Mucosa of descending colon (tissue), 3 donors: ENCODE measurements at regions not wholly inside any gene's neighbourhood (a gene's known extent, or its start where the extent isn't known, plus 50 kb on each side); places are given as distances from the start of the nearest gene placed in this dataset.

Experiments
- ATAC-seq: fragments of 200-7000 bp; cut with Tn5 transposase; one replicate; pipeline ENCODE4 v1.9.1; 2020; ENCODE audit warnings: mild to moderate bottlenecking, moderate library complexity
- DNase-seq, 3 donors: peaks; one replicate each; pipeline ENCODE4 v3.0.0-alpha.2; 2020
- H3K36me3 ChIP-seq: fragments of 200-600 bp; one replicate; pipeline ENCODE4 v1.8.0; 2021; ENCODE audit warnings: low read depth, mild to moderate bottlenecking
- H3K4me1 ChIP-seq: fragments of 200-600 bp; one replicate; pipeline ENCODE4 v1.8.0; 2021; ENCODE audit warnings: low read depth, mild to moderate bottlenecking
- H3K4me3 ChIP-seq: fragments of 200-600 bp; one replicate; pipeline ENCODE4 v1.8.0; 2021; ENCODE audit warnings: mild to moderate bottlenecking
- H3K9me3 ChIP-seq: fragments of 200-600 bp; one replicate; pipeline ENCODE4 v1.8.0; 2021; ENCODE audit warnings: mild to moderate bottlenecking
- intact Hi-C, 2 donors: fragments of 100-400 bp; cut with DNase I in 1 of 2; cut with micrococcal nuclease in 1 of 2; formaldehyde crosslinking; loops; one replicate each; pipeline versions ENCODE4 v1.11.0 to v1.11.1; 2022; cut with DNase I, micrococcal nuclease
- TF ChIP-seq, protein P1 (sequence below): fragments of 200-600 bp; IDR thresholded peaks from one replicate; pipeline ENCODE4 v1.8.0; 2022; ENCODE audit warnings: antibody characterized with exemption, mild to moderate bottlenecking
- donor health status: DM: no; HTN: no; CAD: no; lungs with moderate emphysema.
- donor health status: DM: no; HTN: no; CAD: no.
- donor health status: DM: no; HTN: yes; CAD: no.

DNA sequence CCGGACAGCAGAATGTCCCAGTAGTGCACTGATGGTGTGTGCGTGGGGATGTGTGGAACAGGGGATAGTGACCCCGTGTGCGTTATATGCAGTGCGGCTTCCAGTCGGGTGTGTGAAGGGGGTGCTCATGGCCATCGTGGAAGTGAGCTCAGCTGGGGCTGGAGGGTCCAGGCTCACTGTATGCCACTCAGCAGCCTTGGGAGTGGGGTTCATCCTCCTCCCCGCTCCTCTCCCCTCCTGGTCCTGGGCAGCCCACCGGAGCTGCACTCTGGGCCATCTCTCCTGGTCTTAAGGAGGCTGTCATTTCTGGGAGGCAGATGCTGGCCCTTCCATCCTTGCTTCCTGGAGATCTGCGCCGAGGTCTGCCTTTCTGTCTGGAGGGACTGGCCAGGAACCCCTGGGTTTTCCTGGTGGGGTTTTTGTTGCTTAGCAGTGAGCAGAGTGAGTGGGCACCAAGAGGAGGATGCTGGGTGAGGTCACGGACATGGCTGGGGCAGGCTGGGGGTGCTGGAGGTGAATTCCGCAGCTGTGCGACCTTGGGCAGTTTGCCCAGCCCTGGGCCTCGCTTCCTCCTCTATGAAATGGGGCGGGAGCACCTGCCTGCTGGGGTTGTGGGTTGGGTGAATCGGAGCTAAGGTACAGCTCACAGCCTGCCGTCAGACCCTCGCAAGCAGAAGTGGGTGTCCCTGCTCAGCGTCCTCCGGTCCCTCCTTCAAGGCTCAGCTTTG lies 164.1 kb downstream of the SEC14L1 start:
- peaks cover 24% of the 10 kb centered on the region for H3K4me1 ChIP-seq
- H3K4me3 ChIP-seq, result no peak overlapping the region
- no peaks in the 10 kb centered on the region for H3K9me3 ChIP-seq
- peak; percentile 71 to 86 (median 85) for DNase-seq
- TF ChIP-seq, protein P1, sequence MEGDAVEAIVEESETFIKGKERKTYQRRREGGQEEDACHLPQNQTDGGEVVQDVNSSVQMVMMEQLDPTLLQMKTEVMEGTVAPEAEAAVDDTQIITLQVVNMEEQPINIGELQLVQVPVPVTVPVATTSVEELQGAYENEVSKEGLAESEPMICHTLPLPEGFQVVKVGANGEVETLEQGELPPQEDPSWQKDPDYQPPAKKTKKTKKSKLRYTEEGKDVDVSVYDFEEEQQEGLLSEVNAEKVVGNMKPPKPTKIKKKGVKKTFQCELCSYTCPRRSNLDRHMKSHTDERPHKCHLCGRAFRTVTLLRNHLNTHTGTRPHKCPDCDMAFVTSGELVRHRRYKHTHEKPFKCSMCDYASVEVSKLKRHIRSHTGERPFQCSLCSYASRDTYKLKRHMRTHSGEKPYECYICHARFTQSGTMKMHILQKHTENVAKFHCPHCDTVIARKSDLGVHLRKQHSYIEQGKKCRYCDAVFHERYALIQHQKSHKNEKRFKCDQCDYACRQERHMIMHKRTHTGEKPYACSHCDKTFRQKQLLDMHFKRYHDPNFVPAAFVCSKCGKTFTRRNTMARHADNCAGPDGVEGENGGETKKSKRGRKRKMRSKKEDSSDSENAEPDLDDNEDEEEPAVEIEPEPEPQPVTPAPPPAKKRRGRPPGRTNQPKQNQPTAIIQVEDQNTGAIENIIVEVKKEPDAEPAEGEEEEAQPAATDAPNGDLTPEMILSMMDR, result no peak
- peak; percentile 75 for ATAC-seq
- intact Hi-C loops, result no loop called here
- H3K36me3 ChIP-seq, result no peaks in the 10 kb centered on the region

DNA sequence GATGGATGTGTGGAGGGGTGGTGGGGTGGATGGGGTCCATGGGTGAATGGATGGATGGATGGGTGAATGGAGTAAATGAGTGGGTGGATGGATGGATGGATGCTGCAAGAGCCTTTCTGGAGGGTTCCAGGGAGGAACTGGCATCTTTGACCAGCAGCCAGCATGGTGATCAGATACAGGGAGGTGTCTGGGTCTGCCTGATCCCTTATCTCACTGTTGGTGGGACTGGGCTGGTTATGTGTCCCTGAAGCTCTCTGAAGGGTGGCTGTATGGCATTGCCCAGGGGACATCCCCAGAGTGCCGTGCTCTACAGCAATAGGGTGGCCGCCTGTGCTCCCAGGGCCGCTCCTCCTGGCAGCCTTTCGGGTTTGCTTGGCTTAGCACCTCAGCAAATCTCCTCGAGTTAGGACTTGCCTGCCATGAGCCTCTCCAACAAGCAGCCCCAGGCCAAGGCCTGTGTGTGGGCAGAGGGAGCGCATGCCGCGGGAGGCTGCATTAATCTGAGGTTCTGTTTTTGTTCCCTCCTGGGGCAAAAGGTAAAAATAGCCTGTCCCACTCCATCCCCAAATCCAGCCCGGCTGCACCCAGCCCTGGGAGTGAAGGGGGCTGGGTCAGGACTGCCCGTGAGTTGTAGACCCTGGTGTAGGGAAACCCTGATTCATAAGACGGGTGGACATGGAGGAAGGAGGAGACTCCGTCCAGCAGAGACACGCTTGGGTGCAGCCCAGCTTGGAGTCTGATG lies 165.4 kb downstream of the SEC14L1 start:
- no peak overlapping the region for H3K4me3 ChIP-seq
- ATAC-seq, result no peak
- H3K36me3 ChIP-seq, result no peaks in the 10 kb centered on the region
- TF ChIP-seq, protein P1, result no peak
- intact Hi-C loops, result no loop called here
- H3K9me3 ChIP-seq, result no peaks in the 10 kb centered on the region
- peaks cover 28% of the 10 kb centered on the region for H3K4me1 ChIP-seq
- DNase-seq, result no peak

DNA sequence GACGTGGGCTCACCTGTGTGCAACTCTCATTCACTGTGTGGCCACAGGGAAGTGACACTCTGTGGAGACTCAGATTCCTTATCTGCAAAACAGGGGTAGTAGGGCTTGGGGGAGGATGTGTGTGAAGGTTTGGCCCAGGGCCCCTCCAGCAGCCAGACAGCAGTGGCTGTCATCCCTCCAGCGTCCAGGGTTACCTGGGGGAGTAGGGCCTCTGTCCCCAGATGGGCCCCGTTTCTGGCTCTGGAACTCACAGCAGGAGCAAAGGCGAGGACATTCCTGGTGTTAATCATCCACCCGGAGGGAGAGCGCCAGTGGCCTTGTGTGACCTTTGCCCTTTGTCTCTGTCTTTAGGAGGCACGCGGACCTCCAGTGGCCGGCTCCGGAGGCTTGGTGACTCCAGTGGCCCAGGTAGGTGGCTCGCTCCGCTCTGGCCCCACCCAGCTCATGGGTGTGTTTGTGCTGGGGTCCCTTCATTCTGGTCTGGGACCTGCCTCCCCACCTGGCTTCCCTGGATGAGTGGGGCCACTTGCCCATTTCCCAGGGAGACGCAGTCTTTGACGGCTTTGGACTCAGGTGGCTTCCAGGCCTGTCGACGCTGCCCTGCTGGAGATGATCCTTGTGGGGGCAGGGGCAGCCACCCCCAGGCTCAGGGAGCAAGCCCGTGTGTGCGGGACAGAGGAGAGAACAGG lies 166.2 kb downstream of the SEC14L1 start:
- DNase-seq (peak; percentile 43 to 69 (median 68)), ATAC-seq (peak; percentile 50)
- intact Hi-C loops, result no loop called here
- Histone ChIP-seq H3K9me3 (no peaks in the 10 kb centered on the region), H3K4me1 (peaks cover 35% of the 10 kb centered on the region), H3K36me3 (no peaks in the 10 kb centered on the region), H3K4me3 (no peak overlapping the region)
- TF ChIP-seq, protein P1, result no peak

DNA sequence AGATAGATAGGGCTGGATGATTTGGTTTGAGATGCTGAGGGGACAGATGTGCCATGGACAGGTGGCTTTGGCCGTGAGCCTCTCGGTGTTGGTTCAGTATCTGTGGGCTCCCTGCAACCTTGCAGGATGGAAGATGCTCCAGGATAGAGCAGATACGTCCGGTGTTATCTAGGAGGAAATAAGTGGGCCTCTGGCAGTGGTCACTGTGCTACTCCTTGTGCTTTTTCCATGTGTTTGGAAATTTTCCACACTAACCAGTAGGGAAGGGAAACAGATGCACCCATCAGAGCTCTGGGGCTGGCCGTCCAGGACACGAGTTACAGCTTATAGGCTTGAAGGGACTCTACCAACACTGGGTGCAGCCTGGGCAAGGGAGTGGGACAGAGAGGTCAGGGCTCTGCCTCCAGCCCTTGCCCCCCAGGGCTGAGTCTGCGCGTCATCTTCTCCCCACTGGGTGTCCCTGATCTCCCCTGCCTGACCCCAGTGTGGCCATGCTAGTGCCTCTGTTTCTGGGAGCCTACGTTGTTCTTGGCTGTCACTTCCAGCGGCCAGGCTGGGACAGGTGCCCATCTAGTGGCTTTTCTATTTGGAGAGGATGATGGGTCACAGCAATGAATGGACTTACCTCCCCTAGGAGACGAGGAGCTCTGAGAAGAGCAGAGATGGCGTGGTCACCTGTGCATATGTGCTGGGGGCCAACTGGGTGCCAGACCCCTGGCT lies 166.9 kb downstream of the SEC14L1 start:
- no peak for DNase-seq
- no peak overlapping the region for H3K4me3 ChIP-seq
- H3K4me1 ChIP-seq, result peaks cover 37% of the 10 kb centered on the region

More for the DNA sequence above, 166.9 kb downstream of the SEC14L1 start:
- ATAC-seq, result no peak
- H3K9me3 ChIP-seq, result no peaks in the 10 kb centered on the region
- H3K36me3 ChIP-seq, result no peaks in the 10 kb centered on the region
- TF ChIP-seq, protein P1, result no peak
- intact Hi-C loops, result no loop called here
